KMS-11 (cell line): ENCODE measurements at regions not wholly inside any gene's neighbourhood (a gene's known extent, or its start where the extent isn't known, plus 50 kb on each side); places are given as distances from the start of the nearest gene placed in this dataset.

Experiments used
- H2AFZ ChIP-seq: fragments of 200-600 bp; sonication (generic); 2 replicates; pipeline ENCODE4 v1.6.1; 2016; ENCODE audit warnings: antibody characterized with exemption, mixed run types, low read depth
- H3K27ac ChIP-seq: fragments of 200-600 bp; sonication (generic); 2 replicates; pipeline ENCODE4 v1.6.1; 2016; ENCODE audit warnings: mild to moderate bottlenecking, mixed run types
- H3K27me3 ChIP-seq: fragments of 200-600 bp; sonication (generic); 2 replicates; pipeline ENCODE4 v1.6.1; 2017; ENCODE audit warnings: mild to moderate bottlenecking, low read depth, mixed run types, moderate library complexity; ENCODE audit not compliant: insufficient read depth
- H3K36me3 ChIP-seq: fragments of 200-600 bp; sonication (generic); 2 replicates; pipeline ENCODE4 v1.6.1; 2017; ENCODE audit warnings: mild to moderate bottlenecking, mixed run types; ENCODE audit not compliant: insufficient read depth
- H3K4me1 ChIP-seq: fragments of 200-600 bp; sonication (generic); 2 replicates; pipeline ENCODE4 v1.6.1; 2016; ENCODE audit warnings: mild to moderate bottlenecking, low read depth, mixed run types; ENCODE audit not compliant: poor library complexity, severe bottlenecking
- H3K4me2 ChIP-seq: fragments of 200-600 bp; sonication (generic); 2 replicates; pipeline ENCODE4 v1.7.0; 2016; ENCODE audit warnings: mild to moderate bottlenecking, mixed run types
- H3K4me3 ChIP-seq: fragments of 200-600 bp; sonication (generic); IDR thresholded peaks from 2 replicates; pipeline ENCODE4 v1.6.1; 2017; ENCODE audit warnings: low read depth, low read length, mixed read lengths; ENCODE audit not compliant: insufficient read depth
- H3K79me2 ChIP-seq: fragments of 200-600 bp; sonication (generic); 2 replicates; pipeline ENCODE4 v1.6.1; 2016; ENCODE audit warnings: low read depth, mixed run types; ENCODE audit not compliant: insufficient read depth
- H3K9ac ChIP-seq: fragments of 200-600 bp; sonication (generic); 2 replicates; pipeline ENCODE4 v1.6.1; 2016; ENCODE audit warnings: mild to moderate bottlenecking, mixed run types
- H4K20me1 ChIP-seq: fragments of 200-600 bp; sonication (generic); 2 replicates; pipeline ENCODE4 v1.6.1; 2016; ENCODE audit warnings: mild to moderate bottlenecking, mixed run types; ENCODE audit not compliant: insufficient read depth
- CTCF ChIP-seq: fragments of 200-600 bp; sonication (generic); conservative IDR thresholded peaks from 2 replicates; pipeline ENCODE4 v1.6.1; 2017; ENCODE audit warnings: low read depth, mild to moderate bottlenecking, antibody characterized with exemption, low read length, moderate library complexity, mixed read lengths

DNA sequence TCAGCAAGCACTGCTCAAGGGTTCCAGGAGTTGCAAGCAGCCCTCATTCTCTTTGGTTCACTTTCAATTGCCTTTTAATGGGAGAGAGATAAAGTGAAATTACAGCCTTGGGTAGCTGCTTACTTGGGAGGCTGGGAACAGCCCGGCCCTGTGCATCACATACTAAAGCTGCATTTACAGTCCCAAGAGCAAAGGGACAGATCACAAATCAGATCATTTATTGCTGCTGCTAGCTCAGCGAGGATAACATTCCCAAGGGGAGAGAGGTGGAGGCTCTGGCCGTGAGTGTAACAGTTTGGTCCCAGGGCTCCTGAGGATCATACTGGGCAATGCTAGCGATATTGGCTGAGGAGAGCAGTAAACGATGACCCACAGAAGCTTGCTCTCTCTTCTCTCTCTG, 133.1 kb downstream of the CDH26 start:
- TF ChIP-seq CTCF: no peak
- no peaks in the 10 kb centered on the region for H3K79me2 ChIP-seq
- H3K27me3 ChIP-seq: no peaks in the 10 kb centered on the region
- no peak overlapping the region for H2AFZ ChIP-seq
- H4K20me1 ChIP-seq: no peaks in the 10 kb centered on the region
- H3K27ac ChIP-seq: no peak overlapping the region
- H3K36me3 ChIP-seq: no peaks in the 10 kb centered on the region
- H3K4me2 ChIP-seq: no peak overlapping the region
- H3K9ac ChIP-seq: no peak overlapping the region
- H3K4me1 ChIP-seq: no peaks in the 10 kb centered on the region
- H3K4me3 ChIP-seq: no peak overlapping the region

- no peaks in the 10 kb centered on the region for H4K20me1 ChIP-seq
- no peaks in the 10 kb centered on the region for H3K79me2 ChIP-seq
- H3K36me3 ChIP-seq: no peaks in the 10 kb centered on the region
- H3K9ac ChIP-seq: no peak overlapping the region
- no peak overlapping the region for H3K27ac ChIP-seq
- no peak for TF ChIP-seq CTCF
- no peak overlapping the region for H3K4me3 ChIP-seq
- no peaks in the 10 kb centered on the region for H3K4me1 ChIP-seq
- H2AFZ ChIP-seq: no peak overlapping the region
- H3K27me3 ChIP-seq: no peaks in the 10 kb centered on the region
- H3K4me2 ChIP-seq: no peak overlapping the region
These were observed 133.6 kb downstream of the CDH26 start for GRCh38 chr20:60091861-60092260.

GRCh38 chr20:60092729-60093128, 134.5 kb downstream of the CDH26 start:
- no peak overlapping the region for H3K9ac ChIP-seq
- H3K79me2 ChIP-seq: no peaks in the 10 kb centered on the region
- no peaks in the 10 kb centered on the region for H3K27me3 ChIP-seq
- H3K4me1 ChIP-seq: no peaks in the 10 kb centered on the region
- H3K4me2 ChIP-seq: no peak overlapping the region
- no peaks in the 10 kb centered on the region for H3K36me3 ChIP-seq
- TF ChIP-seq CTCF: no peak
- H2AFZ ChIP-seq: no peak overlapping the region
- H4K20me1 ChIP-seq: no peaks in the 10 kb centered on the region
- H3K4me3 ChIP-seq: no peak overlapping the region
- no peak overlapping the region for H3K27ac ChIP-seq

DNA sequence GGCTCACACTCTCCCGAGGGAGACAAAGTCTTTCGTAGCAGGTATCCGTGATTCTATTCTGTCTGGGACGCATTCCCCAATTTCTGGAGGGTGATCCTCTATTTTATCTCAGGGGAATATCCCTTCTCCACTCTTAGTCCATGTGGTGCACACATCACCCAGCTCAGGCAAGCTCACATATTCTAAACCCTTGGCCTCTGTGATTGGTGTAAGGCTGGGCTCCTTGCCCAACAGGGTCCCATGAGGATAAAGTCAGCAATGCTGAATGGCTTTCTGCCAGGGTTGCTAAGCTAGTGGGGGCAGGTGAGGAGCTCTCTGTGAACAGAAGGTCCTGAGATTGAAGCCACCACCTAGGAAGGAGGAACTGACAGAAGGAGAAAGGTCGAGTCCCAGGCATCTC, 137.2 kb downstream of the CDH26 start:
- H3K9ac ChIP-seq: no peak overlapping the region
- TF ChIP-seq CTCF: no peak
- no peaks in the 10 kb centered on the region for H3K36me3 ChIP-seq
- H4K20me1 ChIP-seq: no peaks in the 10 kb centered on the region
- no peak overlapping the region for H3K27ac ChIP-seq
- no peaks in the 10 kb centered on the region for H3K27me3 ChIP-seq
- no peak overlapping the region for H3K4me2 ChIP-seq
- no peak overlapping the region for H3K4me3 ChIP-seq
- peaks cover 3% of the 10 kb centered on the region for H3K4me1 ChIP-seq
- H3K79me2 ChIP-seq: no peaks in the 10 kb centered on the region
- H2AFZ ChIP-seq: no peak overlapping the region

DNA sequence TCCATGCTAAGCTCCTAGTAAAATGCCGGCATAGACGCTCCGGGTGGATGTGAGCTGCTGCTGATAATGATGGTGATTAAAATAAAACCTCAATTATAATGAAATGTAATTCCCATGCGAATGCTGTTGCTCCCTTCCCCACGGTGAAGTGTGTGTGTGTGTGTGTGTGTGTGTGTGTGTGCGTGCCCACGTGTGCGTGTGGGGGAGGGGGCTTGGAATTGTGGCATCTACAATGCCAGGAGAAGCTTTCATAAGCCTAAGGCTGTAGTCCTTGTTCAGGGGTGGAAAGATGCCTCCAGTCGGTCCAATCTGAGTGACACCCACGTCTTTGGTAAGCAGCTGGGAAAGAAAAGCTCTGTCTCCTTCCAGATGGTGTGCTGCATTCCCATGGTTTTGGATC, 137.9 kb downstream of the CDH26 start:
- H3K4me1 ChIP-seq: peaks cover 10% of the 10 kb centered on the region
- H2AFZ ChIP-seq: no peak overlapping the region
- H3K36me3 ChIP-seq: no peaks in the 10 kb centered on the region
- no peak overlapping the region for H3K4me2 ChIP-seq
- no peak overlapping the region for H3K27ac ChIP-seq
- no peaks in the 10 kb centered on the region for H4K20me1 ChIP-seq
- no peak overlapping the region for H3K9ac ChIP-seq
- no peak overlapping the region for H3K4me3 ChIP-seq
- H3K79me2 ChIP-seq: no peaks in the 10 kb centered on the region
- no peaks in the 10 kb centered on the region for H3K27me3 ChIP-seq
- no peak for TF ChIP-seq CTCF
